H9 (cell line): ENCODE measurements at regions not wholly inside any gene's neighbourhood (a gene's known extent, or its start where the extent isn't known, plus 50 kb on each side); places are given as distances from the start of the nearest gene placed in this dataset.
A peak's percentile ranks its signal among the peaks of the same experiment; 100 is the strongest.

ENCODE experiments used
- DNase-seq: peaks from one replicate; pipeline ENCODE4 v3.0.0-alpha.2; 2017
- H2AFZ ChIP-seq: one replicate; pipeline ENCODE4 v1.6.1; 2013; ENCODE audit warnings: mild to moderate bottlenecking, low read length, control low read depth, moderate library complexity
- H2AK5ac ChIP-seq: 2 replicates; pipeline ENCODE4 v1.6.1; 2013; ENCODE audit warnings: low read length, control low read depth, mixed read lengths; ENCODE audit not compliant: insufficient read length
- H2BK120ac ChIP-seq: one replicate; pipeline ENCODE4 v1.6.1; 2013; ENCODE audit warnings: low read depth, mild to moderate bottlenecking, low read length, control low read depth, inconsistent platforms; ENCODE audit not compliant: poor library complexity, severe bottlenecking
- H2BK12ac ChIP-seq: 2 replicates; pipeline ENCODE4 v1.6.1; 2013; ENCODE audit warnings: low read length, control low read depth, mixed read lengths, low read depth; ENCODE audit not compliant: insufficient read length
- H2BK15ac ChIP-seq: 2 replicates; pipeline ENCODE4 v1.6.1; 2013; ENCODE audit warnings: low read depth, low read length, control low read depth
- H2BK20ac ChIP-seq: one replicate; pipeline ENCODE4 v1.6.1; 2013; ENCODE audit warnings: low read depth, mild to moderate bottlenecking, low read length, control low read depth, inconsistent platforms; ENCODE audit not compliant: poor library complexity, severe bottlenecking
- H2BK5ac ChIP-seq: 2 replicates; pipeline ENCODE4 v1.6.1; 2013; ENCODE audit warnings: low read length, control low read depth, mixed read lengths; ENCODE audit not compliant: insufficient read length
- H3K14ac ChIP-seq: 2 replicates; pipeline ENCODE4 v1.6.1; 2013; ENCODE audit warnings: low read length, control low read depth; ENCODE audit not compliant: insufficient read depth
- H3K18ac ChIP-seq: 2 replicates; pipeline ENCODE4 v1.6.1; 2013; ENCODE audit warnings: low read depth, mild to moderate bottlenecking, mixed read lengths, low read length, control low read depth; ENCODE audit not compliant: insufficient read length
- H3K23ac ChIP-seq: 2 replicates; pipeline ENCODE4 v1.6.1; 2013; ENCODE audit warnings: low read length, control low read depth, mixed read lengths, low read depth; ENCODE audit not compliant: insufficient read length
- H3K23me2 ChIP-seq: 2 replicates; pipeline ENCODE4 v1.6.1; 2013; ENCODE audit warnings: low read depth, mild to moderate bottlenecking, mixed read lengths, low read length, control low read depth; ENCODE audit not compliant: insufficient read length, poor library complexity, severe bottlenecking
- H3K27ac ChIP-seq: 2 replicates; pipeline ENCODE4 v1.5.1; 2013; ENCODE audit warnings: low read length, control low read depth, mixed read lengths, low read depth; ENCODE audit not compliant: insufficient read length
- H3K27me3 ChIP-seq: 2 replicates; pipeline ENCODE4 v1.6.1; 2013; ENCODE audit warnings: low read length, control low read depth, inconsistent platforms; ENCODE audit not compliant: insufficient read depth
- H3K4ac ChIP-seq: 2 replicates; pipeline ENCODE4 v1.6.1; 2013; ENCODE audit warnings: low read depth, mild to moderate bottlenecking, control low read depth, inconsistent platforms, low read length, moderate library complexity
- H3K4me1 ChIP-seq: 2 replicates; pipeline ENCODE4 v1.6.1; 2013; ENCODE audit warnings: low read length, control low read depth, inconsistent platforms; ENCODE audit not compliant: insufficient read depth
- H3K4me2 ChIP-seq: 2 replicates; pipeline ENCODE4 v1.6.1; 2013; ENCODE audit warnings: low read length, control low read depth, mixed read lengths; ENCODE audit not compliant: insufficient read length, insufficient read depth
- H3K56ac ChIP-seq: 2 replicates; pipeline ENCODE4 v1.6.1; 2013; ENCODE audit warnings: low read depth, mild to moderate bottlenecking, mixed read lengths, low read length, control low read depth; ENCODE audit not compliant: insufficient read length
- H3K79me1 ChIP-seq: 2 replicates; pipeline ENCODE4 v1.6.1; 2013; ENCODE audit warnings: low read depth, mild to moderate bottlenecking, moderate library complexity, low read length, control low read depth, inconsistent platforms; ENCODE audit not compliant: insufficient read depth, poor library complexity, severe bottlenecking
- H3K79me2 ChIP-seq: 2 replicates; pipeline ENCODE4 v1.6.1; 2013; ENCODE audit warnings: low read length, control low read depth, inconsistent platforms; ENCODE audit not compliant: insufficient read depth
- H3K9ac ChIP-seq: 2 replicates; pipeline ENCODE4 v1.6.1; 2013; ENCODE audit warnings: low read length, control low read depth, mixed read lengths; ENCODE audit not compliant: insufficient read length; ENCODE audit errors: extremely low read depth
- H3K9me3 ChIP-seq: one replicate; pipeline ENCODE4 v1.6.1; 2013; ENCODE audit warnings: low read depth, low read length, inconsistent platforms; ENCODE audit not compliant: control insufficient read depth
- H3T11ph ChIP-seq: one replicate; pipeline ENCODE4 v1.6.1; 2013; ENCODE audit warnings: mild to moderate bottlenecking, low read length, control low read depth, inconsistent platforms
- H4K20me1 ChIP-seq: one replicate; pipeline ENCODE4 v1.6.1; 2013; ENCODE audit not compliant: control insufficient read depth, insufficient read length, insufficient read depth
- H4K5ac ChIP-seq: 2 replicates; pipeline ENCODE4 v1.6.1; 2013; ENCODE audit warnings: low read depth, mild to moderate bottlenecking, mixed read lengths, low read length, control low read depth; ENCODE audit not compliant: insufficient read length
- H4K8ac ChIP-seq: replicated peaks from 2 replicates; pipeline ENCODE4 v1.6.1; 2013; ENCODE audit warnings: low read length, control low read depth, mixed read lengths, low read depth; ENCODE audit not compliant: insufficient read length
- H4K91ac ChIP-seq: 2 replicates; pipeline ENCODE4 v1.6.1; 2013; ENCODE audit warnings: low read depth, mild to moderate bottlenecking, moderate library complexity, mixed read lengths, low read length, control low read depth; ENCODE audit not compliant: insufficient read length
- H3K27ac Mint-ChIP-seq, 3 experiments: 2 replicates in 2 of 3; 3 replicates in 1 of 3; pipeline ENCODE4 v1.8.0; 2020 to 2021; ENCODE audit warnings: mixed read lengths in 3 of 3, mild to moderate bottlenecking in 1 of 3, moderate library complexity in 1 of 3
- H3K27me3 Mint-ChIP-seq: 2 replicates; pipeline ENCODE4 v1.8.0; 2021; ENCODE audit warnings: low read depth, mild to moderate bottlenecking, moderate library complexity, mixed read lengths
- H3K36me3 Mint-ChIP-seq, 3 experiments: 2 replicates in 2 of 3; 3 replicates in 1 of 3; pipeline ENCODE4 v1.8.0; 2020 to 2021; ENCODE audit warnings: low read depth in 3 of 3, mixed read lengths in 3 of 3; ENCODE audit not compliant: insufficient read depth in 1 of 3
- H3K4me1 Mint-ChIP-seq, 2 experiments: 2 replicates each; pipeline ENCODE4 v1.8.0; 2020; ENCODE audit warnings: mixed read lengths in 2 of 2
- H3K4me3 Mint-ChIP-seq, 2 experiments: 2 replicates in 1 of 2; 3 replicates in 1 of 2; pipeline ENCODE4 v1.8.0; 2020 to 2021; ENCODE audit warnings: mild to moderate bottlenecking in 2 of 2, mixed read lengths in 2 of 2, moderate library complexity in 1 of 2
- H3K9me3 Mint-ChIP-seq, 2 experiments: 2 replicates in 1 of 2; 3 replicates in 1 of 2; pipeline ENCODE4 v1.8.0; 2020; ENCODE audit warnings: mild to moderate bottlenecking in 2 of 2, mixed read lengths in 2 of 2, moderate library complexity in 1 of 2
- CTCF ChIP-seq: fragments of 200-600 bp; sonication (generic); conservative IDR thresholded peaks from 3 replicates; pipeline ENCODE4 v1.8.0; 2021; ENCODE audit warnings: antibody characterized with exemption, mild to moderate bottlenecking
- WGBS: extraction: QIAGEN DNeasy Blood & Tissue Kit; methylation state at CpG from one replicate; pipeline ENCODE4 v1.1.7; 2013; ENCODE audit warnings: missing lambda C conversion rate, low lambda C conversion rate, mixed read lengths; ENCODE audit not compliant: insufficient read length; ENCODE audit errors: extremely low coverage; 5-methylcytosine and 5-hydroxymethylcytosine counted together

DNA sequence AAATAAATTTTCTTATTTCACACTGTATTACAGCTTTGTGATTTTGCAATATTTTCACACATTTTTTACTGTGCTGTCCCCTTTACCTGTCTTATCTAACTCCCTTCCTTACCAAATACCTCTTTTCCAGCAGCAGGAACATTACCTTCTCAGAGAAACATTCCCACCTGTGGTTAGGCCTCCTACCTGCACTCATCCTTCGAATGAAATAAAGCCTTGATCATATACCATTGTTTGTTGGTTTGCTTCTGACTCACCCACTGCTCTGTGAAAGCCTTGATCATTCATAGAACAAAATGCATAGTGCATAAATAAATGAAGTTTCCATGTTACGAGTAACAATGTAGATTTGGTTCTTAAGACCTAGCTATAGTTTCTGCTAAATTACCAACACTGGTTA, 256.3 kb downstream of the ARL4A start:
- peaks cover 14 to 25% (median 16%) of the 10 kb centered on the region in 3 experiments for H3K36me3 Mint-ChIP-seq
- Histone ChIP-seq H4K91ac (no peak overlapping the region), H4K5ac (no peak overlapping the region), H3K18ac (no peak overlapping the region), H3K4ac (no peak overlapping the region), H3K79me2 (no peaks in the 10 kb centered on the region), H2BK120ac (no peak overlapping the region), H3K27me3 (no peaks in the 10 kb centered on the region), H2AFZ (no peak overlapping the region), H3K9ac (no peak overlapping the region), H3K27ac (no peak overlapping the region), H3K79me1 (no peaks in the 10 kb centered on the region), H2BK20ac (no peak overlapping the region), H4K20me1 (no peaks in the 10 kb centered on the region), H3K14ac (no peak overlapping the region), H2AK5ac (no peak overlapping the region), H3K4me2 (no peak overlapping the region), H3K56ac (no peak overlapping the region), H2BK12ac (no peak overlapping the region), H3K23me2 (no peaks in the 10 kb centered on the region), H3K9me3 (peaks cover 14% of the 10 kb centered on the region), H3T11ph (no peak overlapping the region), H2BK5ac (no peak overlapping the region), H2BK15ac (no peak overlapping the region), H3K4me1 (no peaks in the 10 kb centered on the region), H4K8ac (no peak overlapping the region), H3K23ac (no peak overlapping the region)
- DNase-seq = no peak
- H3K27me3 Mint-ChIP-seq = no peaks in the 10 kb centered on the region
- no peak for TF ChIP-seq CTCF
- H3K27ac Mint-ChIP-seq = peak overlapping the region in 1 of 3 experiments; percentile 23; a peak in 4 of 7 replicates
- whole genome bisulfite sequencing = no CpG with 5 or more reads among the region's 2 CpGs
- peaks cover 20 to 21% of the 10 kb centered on the region in 2 experiments for H3K9me3 Mint-ChIP-seq
- H3K4me1 Mint-ChIP-seq = peaks cover 9 to 12% of the 10 kb centered on the region in 2 experiments
- no peak overlapping the region for H3K4me3 Mint-ChIP-seq
